ENCODE measurements at regions not wholly inside any gene's neighbourhood (a gene's known extent, or its start where the extent isn't known, plus 50 kb on each side); places are given as distances from the start of the nearest gene placed in this dataset.

DNA sequence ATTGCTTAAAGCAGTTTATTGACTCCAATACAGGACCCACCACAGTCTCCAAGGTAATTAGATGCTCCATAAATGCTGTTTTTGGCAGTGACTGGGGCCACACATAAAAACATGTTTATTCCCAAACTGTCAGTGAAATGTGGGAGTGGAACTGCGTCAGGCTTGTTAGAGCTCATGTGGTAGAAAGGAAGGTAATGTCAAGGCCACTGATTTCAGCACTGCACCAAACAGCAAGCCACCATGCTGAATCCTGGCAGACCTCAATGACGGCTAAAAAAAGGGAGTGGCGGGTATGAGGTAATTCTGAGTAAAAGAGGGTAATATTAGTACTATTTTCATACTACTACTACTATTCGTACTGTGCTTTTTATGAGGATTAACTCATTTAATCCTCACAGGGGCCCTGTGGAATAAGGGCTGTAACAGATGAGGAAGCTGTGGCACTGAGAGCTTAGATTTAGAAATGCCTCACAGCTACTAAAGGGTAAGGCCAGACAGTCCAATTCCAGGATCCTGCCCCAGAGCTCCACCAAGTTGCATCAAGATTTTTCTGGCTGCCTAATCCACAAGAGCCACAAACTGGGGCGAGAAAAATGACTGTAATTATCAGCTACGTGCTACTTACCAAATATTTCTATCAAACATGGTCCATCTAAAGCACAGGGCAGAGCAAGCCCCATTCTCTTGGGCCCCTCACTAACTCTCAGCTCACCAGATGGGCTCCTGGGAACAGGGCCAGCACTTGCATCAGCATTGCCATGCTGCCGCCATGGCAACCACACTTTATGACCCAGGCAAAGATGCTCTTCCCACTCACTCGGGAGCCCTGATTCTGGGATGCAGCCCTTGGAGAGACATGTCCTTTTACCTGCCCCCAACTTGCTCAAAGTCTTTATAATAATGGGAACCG lies 83.6 kb upstream of the SPATA12 start:
- TF ChIP-seq, protein P1, sequence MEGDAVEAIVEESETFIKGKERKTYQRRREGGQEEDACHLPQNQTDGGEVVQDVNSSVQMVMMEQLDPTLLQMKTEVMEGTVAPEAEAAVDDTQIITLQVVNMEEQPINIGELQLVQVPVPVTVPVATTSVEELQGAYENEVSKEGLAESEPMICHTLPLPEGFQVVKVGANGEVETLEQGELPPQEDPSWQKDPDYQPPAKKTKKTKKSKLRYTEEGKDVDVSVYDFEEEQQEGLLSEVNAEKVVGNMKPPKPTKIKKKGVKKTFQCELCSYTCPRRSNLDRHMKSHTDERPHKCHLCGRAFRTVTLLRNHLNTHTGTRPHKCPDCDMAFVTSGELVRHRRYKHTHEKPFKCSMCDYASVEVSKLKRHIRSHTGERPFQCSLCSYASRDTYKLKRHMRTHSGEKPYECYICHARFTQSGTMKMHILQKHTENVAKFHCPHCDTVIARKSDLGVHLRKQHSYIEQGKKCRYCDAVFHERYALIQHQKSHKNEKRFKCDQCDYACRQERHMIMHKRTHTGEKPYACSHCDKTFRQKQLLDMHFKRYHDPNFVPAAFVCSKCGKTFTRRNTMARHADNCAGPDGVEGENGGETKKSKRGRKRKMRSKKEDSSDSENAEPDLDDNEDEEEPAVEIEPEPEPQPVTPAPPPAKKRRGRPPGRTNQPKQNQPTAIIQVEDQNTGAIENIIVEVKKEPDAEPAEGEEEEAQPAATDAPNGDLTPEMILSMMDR (IDR thresholded peaks at IDR 0.05): no peak
- TF ChIP-seq EP300 (IDR thresholded peaks at IDR 0.05) (no peak), POLR2AphosphoS5 (IDR thresholded peaks at IDR 0.05) (no peak), POLR2A (IDR thresholded peaks at IDR 0.05) (no peak)

Data from suprapubic skin (tissue), 4 donors.